MM.1S (cell line): ENCODE measurements at regions not wholly inside any gene's neighbourhood (a gene's known extent, or its start where the extent isn't known, plus 50 kb on each side); places are given as distances from the start of the nearest gene placed in this dataset.

Source experiments
- EZH2 ChIP-seq: fragments of 300-600 bp; sonication (generic); optimal IDR thresholded peaks from 2 replicates; pipeline ENCODE3; 2017; ENCODE audit warnings: low read depth, mild to moderate bottlenecking, antibody characterized with exemption, low read length, mixed read lengths
- EZH2phosphoT487 ChIP-seq: fragments of 300-600 bp; sonication (generic); IDR thresholded peaks from 2 replicates; pipeline ENCODE4 v1.6.1; 2018; ENCODE audit warnings: antibody characterized with exemption, low read length
- TF ChIP-seq, protein P1 (sequence below): fragments of 300-600 bp; sonication (generic); IDR thresholded peaks from 2 replicates; pipeline ENCODE4 v1.5.1; 2016; ENCODE audit warnings: antibody characterized with exemption, low read length, mixed read lengths

DNA sequence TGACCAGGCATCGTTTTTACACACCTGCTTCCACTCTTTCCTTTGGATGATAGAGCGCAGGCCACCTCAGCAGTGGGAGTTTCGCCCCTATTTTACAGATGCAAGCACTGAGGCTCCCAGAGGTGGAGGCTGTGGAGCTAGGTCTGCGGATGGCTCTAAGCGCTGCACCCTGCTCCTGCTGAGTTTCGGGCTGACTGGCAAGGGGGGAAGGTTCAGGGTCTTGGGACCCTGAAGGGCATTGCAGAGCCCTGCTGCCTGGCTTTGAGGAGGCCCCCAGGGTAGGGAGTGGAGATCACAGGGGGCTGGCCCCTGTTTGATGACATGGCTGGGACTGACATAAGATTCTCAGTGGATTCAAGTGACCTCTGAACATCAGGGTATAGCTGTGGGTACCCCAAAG is 62.8 kb upstream of the NKX1-1 start:
- TF ChIP-seq, protein P1, sequence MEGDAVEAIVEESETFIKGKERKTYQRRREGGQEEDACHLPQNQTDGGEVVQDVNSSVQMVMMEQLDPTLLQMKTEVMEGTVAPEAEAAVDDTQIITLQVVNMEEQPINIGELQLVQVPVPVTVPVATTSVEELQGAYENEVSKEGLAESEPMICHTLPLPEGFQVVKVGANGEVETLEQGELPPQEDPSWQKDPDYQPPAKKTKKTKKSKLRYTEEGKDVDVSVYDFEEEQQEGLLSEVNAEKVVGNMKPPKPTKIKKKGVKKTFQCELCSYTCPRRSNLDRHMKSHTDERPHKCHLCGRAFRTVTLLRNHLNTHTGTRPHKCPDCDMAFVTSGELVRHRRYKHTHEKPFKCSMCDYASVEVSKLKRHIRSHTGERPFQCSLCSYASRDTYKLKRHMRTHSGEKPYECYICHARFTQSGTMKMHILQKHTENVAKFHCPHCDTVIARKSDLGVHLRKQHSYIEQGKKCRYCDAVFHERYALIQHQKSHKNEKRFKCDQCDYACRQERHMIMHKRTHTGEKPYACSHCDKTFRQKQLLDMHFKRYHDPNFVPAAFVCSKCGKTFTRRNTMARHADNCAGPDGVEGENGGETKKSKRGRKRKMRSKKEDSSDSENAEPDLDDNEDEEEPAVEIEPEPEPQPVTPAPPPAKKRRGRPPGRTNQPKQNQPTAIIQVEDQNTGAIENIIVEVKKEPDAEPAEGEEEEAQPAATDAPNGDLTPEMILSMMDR: no peak
- no peak for TF ChIP-seq EZH2phosphoT487
- TF ChIP-seq EZH2: no peak
